Lower leg skin (tissue), 4 donors: ENCODE measurements at regions not wholly inside any gene's neighbourhood (a gene's known extent, or its start where the extent isn't known, plus 50 kb on each side); places are given as distances from the start of the nearest gene placed in this dataset.

Source experiments
- DNase-seq, 2 donors: peaks; one replicate each; pipeline ENCODE4 v3.0.0-alpha.2; 2019; ENCODE audit warnings: low spot score in 2 of 2
- H3K4me3 ChIP-seq: fragments of 200-600 bp; sonication (generic); 2 replicates; pipeline ENCODE4 v1.5.1; 2017; ENCODE audit warnings: mild to moderate bottlenecking, low read depth; ENCODE audit not compliant: poor library complexity, severe bottlenecking
- POLR2A ChIP-seq, 2 donors: fragments of 450-650 bp; IDR thresholded peaks; one replicate each; pipeline ENCODE4 v1.6.1; 2016 to 2017; ENCODE audit warnings: antibody characterized with exemption in 2 of 2, mild to moderate bottlenecking in 1 of 2, moderate library complexity in 1 of 2
- WGBS, 2 donors: methylation state at CpG; one replicate each; pipeline ENCODE4 v1.1.5; 2018; 5-methylcytosine and 5-hydroxymethylcytosine counted together
- intact Hi-C: fragments of 100-400 bp; cut with DNase I; formaldehyde crosslinking; loops from one replicate; pipeline ENCODE4 v1.15.0; 2023; ENCODE audit warnings: low total_unique reads
- TF ChIP-seq, protein P1 (sequence below), 3 donors: fragments of 450-650 bp; IDR thresholded peaks; one replicate each; pipeline ENCODE4 v1.5.1; 2016; ENCODE audit warnings: antibody characterized with exemption in 3 of 3, mild to moderate bottlenecking in 3 of 3, moderate library complexity in 2 of 3

DNA sequence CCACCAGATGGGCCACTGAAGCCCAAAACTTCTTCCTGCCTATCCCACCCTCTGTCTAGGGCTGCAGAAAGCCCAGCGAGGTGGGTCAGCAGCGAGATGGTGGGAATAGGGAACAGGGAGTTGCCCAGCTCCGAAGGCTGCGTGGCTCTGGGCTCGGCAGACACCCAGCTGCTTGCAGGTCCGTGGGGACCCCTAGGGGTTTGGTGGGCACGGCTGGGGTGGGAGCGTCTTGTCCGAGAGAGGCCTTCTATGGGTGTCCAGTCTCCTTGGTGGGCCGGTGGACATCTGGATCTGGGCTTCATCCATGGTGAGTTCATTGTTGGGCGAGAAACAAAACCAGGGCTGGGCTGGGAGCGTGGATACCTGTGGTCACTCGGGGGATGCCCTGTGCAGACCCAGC is 1211.0 kb downstream of the BRD1 start:
- TF ChIP-seq, protein P1, sequence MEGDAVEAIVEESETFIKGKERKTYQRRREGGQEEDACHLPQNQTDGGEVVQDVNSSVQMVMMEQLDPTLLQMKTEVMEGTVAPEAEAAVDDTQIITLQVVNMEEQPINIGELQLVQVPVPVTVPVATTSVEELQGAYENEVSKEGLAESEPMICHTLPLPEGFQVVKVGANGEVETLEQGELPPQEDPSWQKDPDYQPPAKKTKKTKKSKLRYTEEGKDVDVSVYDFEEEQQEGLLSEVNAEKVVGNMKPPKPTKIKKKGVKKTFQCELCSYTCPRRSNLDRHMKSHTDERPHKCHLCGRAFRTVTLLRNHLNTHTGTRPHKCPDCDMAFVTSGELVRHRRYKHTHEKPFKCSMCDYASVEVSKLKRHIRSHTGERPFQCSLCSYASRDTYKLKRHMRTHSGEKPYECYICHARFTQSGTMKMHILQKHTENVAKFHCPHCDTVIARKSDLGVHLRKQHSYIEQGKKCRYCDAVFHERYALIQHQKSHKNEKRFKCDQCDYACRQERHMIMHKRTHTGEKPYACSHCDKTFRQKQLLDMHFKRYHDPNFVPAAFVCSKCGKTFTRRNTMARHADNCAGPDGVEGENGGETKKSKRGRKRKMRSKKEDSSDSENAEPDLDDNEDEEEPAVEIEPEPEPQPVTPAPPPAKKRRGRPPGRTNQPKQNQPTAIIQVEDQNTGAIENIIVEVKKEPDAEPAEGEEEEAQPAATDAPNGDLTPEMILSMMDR (IDR thresholded peaks at IDR 0.05) = no peak
- TF ChIP-seq POLR2A (IDR thresholded peaks at IDR 0.05) = no peak
- intact Hi-C loops = no loop called here
- no peak for DNase-seq
- H3K4me3 ChIP-seq = no peak overlapping the region
- WGBS, 2 donors = 94 to 96% methylated on average over 13 of the region's 13 CpGs

DNA sequence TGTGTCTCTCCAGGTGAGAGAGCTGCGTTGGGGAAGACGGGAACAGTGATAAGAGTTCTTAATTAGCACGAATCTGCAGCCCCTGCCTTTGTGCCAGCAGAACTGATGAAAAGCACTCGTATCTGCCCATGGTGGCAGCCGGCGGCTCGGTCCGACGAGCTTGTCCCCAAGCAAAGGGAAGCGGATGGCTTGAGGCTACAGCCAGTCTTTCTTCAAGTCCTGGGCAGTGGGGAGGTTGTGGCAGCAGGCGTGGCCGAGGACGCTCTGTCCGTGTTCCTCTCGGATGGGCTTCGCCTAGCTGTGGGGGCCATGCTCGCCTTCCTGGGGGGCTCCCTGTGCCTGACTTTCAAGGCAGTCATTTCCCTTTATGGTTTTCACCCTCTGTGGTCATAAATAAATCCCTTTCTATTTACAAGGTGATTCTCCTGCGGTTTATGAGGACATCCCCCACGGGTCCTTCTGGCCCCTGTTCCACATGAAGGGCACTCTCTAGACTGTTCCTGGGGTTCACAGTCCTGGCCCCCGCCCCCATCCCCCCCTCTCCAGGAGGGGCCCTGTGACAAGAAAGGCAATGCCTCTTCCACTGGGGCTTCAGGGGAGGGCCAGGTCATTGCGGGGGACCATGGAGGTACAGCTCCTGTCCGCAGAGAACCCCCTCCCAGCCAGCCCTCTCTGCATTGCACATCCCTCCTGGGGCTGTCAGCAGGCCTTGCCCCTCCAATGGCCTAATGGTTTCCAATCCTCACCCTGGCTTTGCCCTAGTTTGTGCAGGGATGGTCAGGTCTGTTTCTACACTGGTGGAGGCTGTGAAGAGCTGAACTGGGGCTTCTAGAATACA is 1212.3 kb downstream of the BRD1 start:
- no peak for TF ChIP-seq POLR2A (IDR thresholded peaks at IDR 0.05)
- TF ChIP-seq, protein P1 (IDR thresholded peaks at IDR 0.05) = no peak
- no peak for DNase-seq
- intact Hi-C loops = no loop called here
- WGBS, 2 donors = 85 to 89% methylated on average over 21 to 22 of the region's 22 CpGs
- H3K4me3 ChIP-seq = no peak overlapping the region

DNA sequence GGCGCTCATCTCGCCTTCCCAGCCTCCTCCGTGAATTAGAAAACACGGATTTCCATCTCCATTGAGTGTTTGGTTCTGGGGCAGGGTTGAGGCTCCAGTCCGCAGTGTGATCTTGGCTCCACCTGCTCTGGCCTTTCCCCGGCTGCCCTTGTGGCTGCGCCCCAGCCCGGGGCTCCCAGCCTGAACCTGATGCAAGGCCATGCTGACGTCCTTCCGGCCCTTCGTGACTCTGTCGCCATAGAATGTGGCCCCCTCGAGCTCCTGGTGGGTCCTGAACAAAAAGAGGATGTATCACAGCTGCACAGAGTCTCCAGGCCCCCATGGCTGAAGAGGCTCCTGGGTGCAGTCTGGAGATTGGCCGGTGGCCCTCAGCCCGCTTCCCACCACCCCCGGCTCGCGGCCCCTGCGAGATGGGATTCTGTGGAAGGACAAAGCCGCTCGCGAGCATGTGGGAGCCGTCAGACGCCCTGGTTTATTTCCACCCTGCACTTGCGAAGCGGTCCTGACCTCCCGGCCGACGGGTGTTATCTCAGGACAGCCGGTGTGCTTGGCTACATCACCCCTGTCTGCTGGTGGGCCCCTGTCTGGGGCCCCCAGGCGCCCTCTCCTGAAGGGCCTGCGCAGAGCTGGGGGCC is 1214.0 kb downstream of the BRD1 start:
- H3K4me3 ChIP-seq = no peak overlapping the region
- DNase-seq = no peak
- intact Hi-C loops = no loop called here
- 93 to 94% methylated on average over 24 to 30 of the region's 32 CpGs for WGBS, 2 donors
- TF ChIP-seq, protein P1 (IDR thresholded peaks at IDR 0.05) = no peak
- TF ChIP-seq POLR2A (IDR thresholded peaks at IDR 0.05) = no peak

- no peak overlapping the region for H3K4me3 ChIP-seq
- intact Hi-C loops = no loop called here
- TF ChIP-seq, protein P1 (IDR thresholded peaks at IDR 0.05) = no peak
- no peak for TF ChIP-seq POLR2A (IDR thresholded peaks at IDR 0.05)
- 84 to 85% methylated on average over 33 of the region's 33 CpGs for WGBS, 2 donors
- no peak for DNase-seq
Measured at GRCh38 chr22:48612077-48612995, 1215.3 kb downstream of the BRD1 start.

GRCh38 chr22:48609279-48609865 is 1218.3 kb downstream of the BRD1 start:
- no peak overlapping the region for H3K4me3 ChIP-seq
- intact Hi-C loops = no loop called here
- WGBS, 2 donors = 84 to 88% methylated on average over 22 of the region's 22 CpGs
- TF ChIP-seq, protein P1 (IDR thresholded peaks at IDR 0.05) = no peak
- no peak for TF ChIP-seq POLR2A (IDR thresholded peaks at IDR 0.05)
- DNase-seq = no peak
